T-helper 1 cell treated with Interleukin-12 subunit alpha and Interleukin-12 subunit beta and Interleukin-4 antibody, amounts not matched to agents 30 μg/mL and 1 μg/mL, for 36 hours (primary cell): ENCODE measurements at regions not wholly inside any gene's neighbourhood (a gene's known extent, or its start where the extent isn't known, plus 50 kb on each side); places are given as distances from the start of the nearest gene placed in this dataset.

Experiments used
- H3K27ac Mint-ChIP-seq: one replicate; pipeline ENCODE4 v1.8.0; 2021; ENCODE audit warnings: mild to moderate bottlenecking, mixed read lengths
- H3K27me3 Mint-ChIP-seq: one replicate; pipeline ENCODE4 v1.8.0; 2021; ENCODE audit warnings: low read depth, mixed read lengths
- H3K36me3 Mint-ChIP-seq: one replicate; pipeline ENCODE4 v1.8.0; 2021; ENCODE audit warnings: low read depth, mixed read lengths
- H3K4me1 Mint-ChIP-seq: one replicate; pipeline ENCODE4 v1.8.0; 2021; ENCODE audit warnings: low read depth, mixed read lengths
- H3K4me3 Mint-ChIP-seq: one replicate; pipeline ENCODE4 v1.8.0; 2021; ENCODE audit warnings: mild to moderate bottlenecking, moderate library complexity, mixed read lengths
- H3K9me3 Mint-ChIP-seq: one replicate; pipeline ENCODE4 v1.8.0; 2021; ENCODE audit warnings: mixed read lengths

DNA sequence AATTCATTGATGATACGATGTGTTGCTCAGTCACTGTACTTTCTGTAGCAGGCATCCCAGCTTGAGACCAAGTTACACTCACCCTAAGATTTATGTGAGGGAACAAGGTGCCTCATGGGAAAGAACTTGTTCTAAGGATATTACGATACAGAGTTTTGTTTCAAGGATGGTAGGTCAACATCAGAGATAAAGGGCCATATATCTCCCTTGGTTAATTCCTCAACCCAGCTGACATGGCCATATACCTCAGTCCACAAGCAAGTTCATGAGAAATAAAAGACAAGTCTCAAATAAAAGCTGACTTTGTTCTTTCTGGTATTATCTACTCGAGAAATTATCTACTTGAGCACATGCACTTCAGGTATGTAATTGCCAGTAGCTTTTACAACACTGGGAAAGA, 1535.9 kb upstream of the IGFBP7 start:
- Mint-ChIP-seq H3K36me3 (no peaks in the 10 kb centered on the region), H3K27ac (no peak overlapping the region), H3K27me3 (no peaks in the 10 kb centered on the region), H3K4me1 (no peaks in the 10 kb centered on the region), H3K9me3 (no peaks in the 10 kb centered on the region), H3K4me3 (no peak overlapping the region)

DNA sequence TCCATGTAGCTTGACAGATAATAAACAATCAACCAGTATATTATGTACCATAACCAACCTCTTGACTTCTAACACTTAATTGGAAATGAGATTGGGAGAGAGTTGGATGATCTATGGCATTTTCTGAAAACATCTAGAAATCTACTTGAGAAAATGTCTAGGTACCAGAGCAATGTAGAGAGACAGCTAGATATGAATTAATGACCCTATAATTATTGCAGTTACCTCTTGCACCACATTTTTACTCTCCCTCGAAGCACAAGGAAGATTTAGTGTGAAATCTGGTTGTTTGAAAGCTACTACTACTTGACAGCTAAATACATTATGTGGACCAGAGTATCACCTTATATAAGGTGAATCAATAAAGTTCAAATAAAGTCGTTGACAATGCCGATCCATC, 1534.4 kb upstream of the IGFBP7 start:
- no peaks in the 10 kb centered on the region for H3K36me3 Mint-ChIP-seq
- no peak overlapping the region for H3K27ac Mint-ChIP-seq
- H3K4me3 Mint-ChIP-seq: no peak overlapping the region
- no peaks in the 10 kb centered on the region for H3K4me1 Mint-ChIP-seq
- H3K27me3 Mint-ChIP-seq: no peaks in the 10 kb centered on the region
- H3K9me3 Mint-ChIP-seq: peaks cover 5% of the 10 kb centered on the region

GRCh38 chr4:58636381-58636780, 1526.2 kb upstream of the IGFBP7 start:
- H3K4me1 Mint-ChIP-seq: no peaks in the 10 kb centered on the region
- H3K36me3 Mint-ChIP-seq: no peaks in the 10 kb centered on the region
- H3K27me3 Mint-ChIP-seq: no peaks in the 10 kb centered on the region
- peaks cover 5% of the 10 kb centered on the region for H3K9me3 Mint-ChIP-seq
- H3K4me3 Mint-ChIP-seq: no peak overlapping the region
- H3K27ac Mint-ChIP-seq: no peak overlapping the region

DNA sequence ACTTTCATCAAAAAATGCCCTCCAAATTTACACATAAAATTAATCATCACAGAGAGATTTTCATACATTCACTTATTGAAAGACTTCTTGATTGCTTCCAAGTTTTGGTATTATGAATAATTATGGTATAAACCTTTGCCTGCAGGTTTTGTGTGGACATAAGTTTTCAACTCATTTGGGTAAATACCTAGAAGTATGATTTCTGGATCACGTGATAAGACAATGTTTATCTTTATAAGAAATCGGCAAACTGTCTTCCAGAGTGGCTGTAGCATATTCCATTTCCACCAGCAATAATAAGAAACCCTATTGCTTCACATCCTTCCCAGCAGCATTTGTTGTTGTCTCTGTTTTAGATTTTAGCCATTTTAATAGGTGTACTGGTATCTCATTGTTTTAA, 1507.0 kb upstream of the IGFBP7 start:
- Mint-ChIP-seq H3K4me1 (no peaks in the 10 kb centered on the region), H3K27ac (no peak overlapping the region), H3K27me3 (no peaks in the 10 kb centered on the region), H3K4me3 (no peak overlapping the region), H3K36me3 (no peaks in the 10 kb centered on the region), H3K9me3 (peaks cover 18% of the 10 kb centered on the region)

GRCh38 chr4:58611012-58611411, 1500.8 kb upstream of the IGFBP7 start:
- Mint-ChIP-seq H3K9me3 (peaks cover 4% of the 10 kb centered on the region), H3K36me3 (no peaks in the 10 kb centered on the region), H3K27me3 (no peaks in the 10 kb centered on the region), H3K4me3 (no peak overlapping the region), H3K27ac (no peak overlapping the region), H3K4me1 (no peaks in the 10 kb centered on the region)

DNA sequence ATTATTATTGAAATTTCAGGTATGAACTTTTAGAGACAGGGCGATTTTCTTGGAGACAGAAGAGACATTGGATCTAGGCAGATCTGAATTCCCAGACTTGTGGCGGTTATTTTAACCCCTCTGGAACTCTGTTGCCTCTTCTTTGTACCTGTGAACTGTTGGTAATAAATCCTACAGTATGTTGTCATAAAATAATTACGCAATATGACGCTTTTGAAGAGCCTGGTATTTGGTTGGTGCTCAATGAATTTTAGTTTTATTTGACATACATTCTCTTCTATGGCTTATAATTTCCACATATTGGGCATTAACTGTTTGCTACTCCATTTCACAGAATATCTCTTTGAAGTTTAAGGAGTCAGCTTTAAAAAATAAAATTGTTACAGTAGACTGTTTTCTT, 1496.1 kb upstream of the IGFBP7 start:
- Mint-ChIP-seq H3K9me3 (peaks cover 7% of the 10 kb centered on the region), H3K4me1 (no peaks in the 10 kb centered on the region), H3K27me3 (no peaks in the 10 kb centered on the region), H3K4me3 (no peak overlapping the region), H3K36me3 (no peaks in the 10 kb centered on the region), H3K27ac (no peak overlapping the region)

- Mint-ChIP-seq H3K27me3 (no peaks in the 10 kb centered on the region), H3K36me3 (no peaks in the 10 kb centered on the region), H3K27ac (no peak overlapping the region), H3K4me3 (no peak overlapping the region), H3K9me3 (peaks cover 10% of the 10 kb centered on the region), H3K4me1 (no peaks in the 10 kb centered on the region)
Observed at GRCh38 chr4:58603951-58604350, 1493.8 kb upstream of the IGFBP7 start.

GRCh38 chr4:58602731-58603359, 1492.7 kb upstream of the IGFBP7 start:
- Mint-ChIP-seq H3K4me1 (no peaks in the 10 kb centered on the region), H3K4me3 (no peak overlapping the region), H3K27me3 (no peaks in the 10 kb centered on the region), H3K36me3 (no peaks in the 10 kb centered on the region), H3K9me3 (peaks cover 10% of the 10 kb centered on the region), H3K27ac (no peak overlapping the region)

DNA sequence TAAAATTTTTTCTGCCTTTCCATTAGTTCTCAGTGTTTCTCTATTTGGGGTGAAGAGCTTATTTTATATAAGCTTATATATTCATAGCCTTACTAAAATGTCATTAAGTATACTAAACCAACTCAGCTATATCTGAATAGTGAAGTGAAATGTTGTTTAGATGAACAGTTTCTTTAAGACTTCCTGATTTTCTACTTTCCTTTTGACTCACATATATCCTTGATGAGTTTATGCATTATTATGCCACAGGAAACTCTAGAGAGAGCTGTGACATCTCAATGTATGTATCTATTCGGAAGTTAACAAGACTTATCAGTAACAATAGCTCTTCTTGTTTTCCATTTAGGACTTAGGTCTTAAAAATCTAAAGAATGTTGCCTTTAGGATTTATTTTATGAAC, 1491.8 kb upstream of the IGFBP7 start:
- Mint-ChIP-seq H3K4me3 (no peak overlapping the region), H3K36me3 (no peaks in the 10 kb centered on the region), H3K4me1 (no peaks in the 10 kb centered on the region), H3K27ac (no peak overlapping the region), H3K9me3 (peaks cover 15% of the 10 kb centered on the region), H3K27me3 (no peaks in the 10 kb centered on the region)

- Mint-ChIP-seq H3K4me3 (no peak overlapping the region), H3K9me3 (peaks cover 19% of the 10 kb centered on the region), H3K27ac (no peak overlapping the region), H3K36me3 (no peaks in the 10 kb centered on the region), H3K27me3 (no peaks in the 10 kb centered on the region), H3K4me1 (no peaks in the 10 kb centered on the region)
Observed at GRCh38 chr4:58600290-58600689, 1490.1 kb upstream of the IGFBP7 start.

DNA sequence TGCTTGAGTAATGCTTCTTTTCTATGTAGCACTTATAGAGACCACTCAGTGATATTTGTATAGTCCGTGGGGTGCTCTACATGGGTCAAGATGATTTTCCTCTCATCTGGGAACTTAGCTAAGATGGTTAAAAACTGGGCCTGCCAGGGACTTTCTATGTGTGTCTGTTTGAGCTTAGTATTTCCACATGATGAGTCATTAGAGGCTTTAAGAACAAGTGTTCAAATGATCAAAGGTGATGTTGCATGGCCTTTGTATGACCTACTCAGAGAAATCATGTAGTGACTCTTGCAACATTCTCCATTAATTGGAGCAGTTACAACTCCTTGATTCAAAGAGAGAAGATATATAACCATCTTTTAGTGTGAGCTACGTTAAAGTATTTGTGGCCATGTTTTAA, 1480.5 kb upstream of the IGFBP7 start:
- Mint-ChIP-seq H3K36me3 (no peaks in the 10 kb centered on the region), H3K27me3 (no peaks in the 10 kb centered on the region), H3K27ac (no peak overlapping the region), H3K9me3 (peaks cover 20% of the 10 kb centered on the region), H3K4me3 (no peak overlapping the region), H3K4me1 (no peaks in the 10 kb centered on the region)

DNA sequence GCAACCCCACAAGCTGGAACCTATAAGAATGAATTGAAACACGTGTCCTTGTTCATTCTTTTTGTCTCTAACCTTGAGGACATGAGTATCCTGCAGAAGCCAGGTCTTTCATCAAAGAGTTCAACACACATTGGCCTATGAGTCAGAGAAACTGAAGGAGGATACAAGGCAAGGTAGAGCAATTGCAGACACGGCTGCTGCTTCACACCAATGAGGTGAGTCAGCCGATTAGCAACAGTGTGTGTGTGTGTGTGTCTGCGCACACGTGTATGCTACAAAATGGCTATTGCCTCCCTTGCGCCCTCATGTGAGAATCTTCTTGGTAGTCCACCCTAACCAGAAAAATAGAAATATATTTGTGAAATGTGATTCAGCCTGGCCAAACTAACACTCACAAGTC, 1477.7 kb upstream of the IGFBP7 start:
- Mint-ChIP-seq H3K4me1 (no peaks in the 10 kb centered on the region), H3K4me3 (no peak overlapping the region), H3K36me3 (no peaks in the 10 kb centered on the region), H3K27me3 (no peaks in the 10 kb centered on the region), H3K27ac (no peak overlapping the region), H3K9me3 (peaks cover 27% of the 10 kb centered on the region)

GRCh38 chr4:58566260-58566659, 1456.1 kb upstream of the IGFBP7 start:
- Mint-ChIP-seq H3K27me3 (no peaks in the 10 kb centered on the region), H3K27ac (no peak overlapping the region), H3K4me1 (no peaks in the 10 kb centered on the region), H3K36me3 (no peaks in the 10 kb centered on the region), H3K4me3 (no peak overlapping the region), H3K9me3 (peaks cover 12% of the 10 kb centered on the region)

- no peaks in the 10 kb centered on the region for H3K4me1 Mint-ChIP-seq
- H3K27me3 Mint-ChIP-seq: no peaks in the 10 kb centered on the region
- no peaks in the 10 kb centered on the region for H3K36me3 Mint-ChIP-seq
- H3K27ac Mint-ChIP-seq: no peak overlapping the region
- H3K9me3 Mint-ChIP-seq: peaks cover 9% of the 10 kb centered on the region
- H3K4me3 Mint-ChIP-seq: no peak overlapping the region
Observed at GRCh38 chr4:58564695-58565475, 1454.7 kb upstream of the IGFBP7 start.

DNA sequence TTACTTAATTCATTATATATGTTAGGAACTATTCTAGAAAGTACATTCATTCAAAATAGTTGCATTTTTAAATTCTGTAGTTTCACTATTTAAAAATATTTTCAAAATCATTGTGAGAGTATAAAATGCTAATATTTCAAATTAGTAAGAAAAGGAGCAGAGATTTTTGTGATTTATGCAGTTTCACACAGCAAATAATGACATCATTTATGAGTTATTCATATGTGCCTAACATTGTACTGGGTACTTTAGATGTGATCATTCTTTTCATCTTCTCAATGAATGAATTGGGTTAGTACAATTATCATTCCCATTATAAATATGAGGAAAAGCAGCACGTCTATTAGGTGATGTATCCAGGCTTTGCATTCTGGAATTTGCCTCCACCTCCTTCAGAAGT, 1451.0 kb upstream of the IGFBP7 start:
- Mint-ChIP-seq H3K36me3 (no peaks in the 10 kb centered on the region), H3K27me3 (no peaks in the 10 kb centered on the region), H3K27ac (no peak overlapping the region), H3K9me3 (peaks cover 4% of the 10 kb centered on the region), H3K4me1 (no peaks in the 10 kb centered on the region), H3K4me3 (no peak overlapping the region)
